ENCODE measurements at regions not wholly inside any gene's neighbourhood (a gene's known extent, or its start where the extent isn't known, plus 50 kb on each side); places are given as distances from the start of the nearest gene placed in this dataset.

GRCh38 chr10:31580646-31581045 is 261.6 kb downstream of the ZEB1 start:
- Histone ChIP-seq H2AFZ (ENCODE audit: control insufficient read depth, low read length) (no peak overlapping the region), H4K20me1 (ENCODE audit: control insufficient read depth, extremely low read depth, insufficient read depth, low read length) (no peaks in the 10 kb centered on the region), H3K27me3 (ENCODE audit: control insufficient read depth, extremely low read depth, insufficient read depth, low read length) (peaks cover 3% of the 10 kb centered on the region), H3K4me3 (ENCODE audit: control insufficient read depth in 2 of 3, extremely low read depth in 1 of 3, insufficient read depth in 2 of 3, low read depth in 1 of 3, low read length in 3 of 3) (no peak overlapping the region), H3K9me3 (ENCODE audit: control insufficient read depth, low read depth, low read length) (no peaks in the 10 kb centered on the region), H3K36me3 (ENCODE audit: control insufficient read depth in 2 of 2, extremely low read depth in 1 of 2, insufficient read depth in 2 of 2, low read length in 2 of 2) (no peaks in the 10 kb centered on the region), H3K9me1 (ENCODE audit: control insufficient read depth, extremely low read depth, insufficient read depth, low read length) (no peaks in the 10 kb centered on the region), H3K4me2 (ENCODE audit: control insufficient read depth, extremely low read depth, insufficient read depth, low read depth, low read length) (no peak overlapping the region), H3K79me2 (ENCODE audit: control insufficient read depth, insufficient read depth, low read length) (no peaks in the 10 kb centered on the region), H3K27ac (ENCODE audit: control insufficient read depth, insufficient read depth, low read length) (no peak overlapping the region), H3K9ac (ENCODE audit: control insufficient read depth, extremely low read depth, insufficient read depth, low read length) (no peak overlapping the region), H3K4me1 (ENCODE audit: control insufficient read depth, extremely low read depth, insufficient read depth, low read length) (no peaks in the 10 kb centered on the region)
- dilution Hi-C loops (cut with MboI; ENCODE audit: extremely low pct_ligation_motif_present, low sequenced_read_pairs), result no loop called here
- no peak for DNase-seq (ENCODE audit: low read depth, low spot score)
- no peak for TF ChIP-seq EZH2 (IDR thresholded peaks at IDR 0.05; ENCODE audit: low read length)
- TF ChIP-seq CTCF (optimal IDR thresholded peaks at IDR 0.05 in 1 of 3, IDR thresholded peaks at IDR 0.05 in 1 of 3, conservative IDR thresholded peaks at IDR 0.05 in 1 of 3; ENCODE audit: extremely low read depth in 1 of 3, insufficient read depth in 2 of 3, low read length in 3 of 3), result no peak
- no peak for FAIRE-seq

Small RNA genes lying in the stretch of these regions (small RNA-seq; reads per million reads assigned to genes)
- 0 reads per million in 3 experiments for gene AL161935.2 (ENCODE audit: insufficient read length in 3 of 3, low read depth in 3 of 3, low replicate concordance in 1 of 3)
